Naive thymus-derived CD8-positive, alpha-beta T cell (primary cell): ENCODE measurements at regions not wholly inside any gene's neighbourhood (a gene's known extent, or its start where the extent isn't known, plus 50 kb on each side); places are given as distances from the start of the nearest gene placed in this dataset.
"Not testable (repeated sequence)": the region's sequence is repeated elsewhere in the genome, so short reads cannot be mapped to it uniquely, and the experiment has no call there.

Experiments used
- ATAC-seq, 2 donors: fragments of 150-1000 bp; cut with Tn5 transposase in 1 of 2; sonication (Bioruptor Pico), chemical (Tn5 transposase) in 1 of 2; 1 replicate in 1 of 2; 2 replicates in 1 of 2; pipeline ENCODE4 v1.10.0; 2021; ENCODE audit warnings: mild to moderate bottlenecking in 2 of 2, moderate library complexity in 2 of 2
- POLR2A ChIA-PET: fragments of 350-600 bp; sonication (Branson Sonifier 250); formaldehyde crosslinking; loops from one replicate; lab custom pipeline; 2021; ENCODE audit warnings: antibody characterized with exemption; lab: Charles Lee
- DNase-seq, 10 donors: peaks; one replicate each; pipeline versions ENCODE4 v3.0.0 to v3.0.0-alpha.2; 2020 to 2022
- H3K27ac Mint-ChIP-seq, 10 donors: one replicate each; pipeline ENCODE4 v1.8.0; 2020 to 2022; ENCODE audit warnings: mild to moderate bottlenecking in 10 of 10, mixed read lengths in 10 of 10, moderate library complexity in 4 of 10, inconsistent platforms in 1 of 10
- H3K27me3 Mint-ChIP-seq, 5 donors: one replicate each; pipeline ENCODE4 v1.8.0; 2021 to 2022; ENCODE audit warnings: mixed read lengths in 5 of 5
- H3K36me3 Mint-ChIP-seq, 3 donors: one replicate each; pipeline ENCODE4 v1.8.0; 2020 to 2022; ENCODE audit warnings: mixed read lengths in 3 of 3, mild to moderate bottlenecking in 2 of 3, inconsistent platforms in 1 of 3
- H3K4me1 Mint-ChIP-seq, 4 donors: one replicate each; pipeline ENCODE4 v1.8.0; 2021 to 2022; ENCODE audit warnings: mixed read lengths in 4 of 4
- H3K4me3 Mint-ChIP-seq, 10 donors: one replicate each; pipeline ENCODE4 v1.8.0; 2020 to 2022; ENCODE audit warnings: mild to moderate bottlenecking in 10 of 10, mixed read lengths in 10 of 10, moderate library complexity in 6 of 10, inconsistent platforms in 1 of 10
- H3K9me3 Mint-ChIP-seq, 9 donors: one replicate each; pipeline ENCODE4 v1.8.0; 2020 to 2022; ENCODE audit warnings: mixed read lengths in 9 of 9, mild to moderate bottlenecking in 3 of 9, inconsistent platforms in 1 of 9, moderate library complexity in 1 of 9

- peak overlapping the region in 1 of 10 donors; percentile 9 for H3K27ac Mint-ChIP-seq
- H3K36me3 Mint-ChIP-seq, ATAC-seq, H3K4me1 Mint-ChIP-seq, H3K27me3 Mint-ChIP-seq, H3K4me3 Mint-ChIP-seq, POLR2A ChIA-PET, DNase-seq, H3K9me3 Mint-ChIP-seq: not testable (repeated sequence)
Observed at GRCh38 chr17:27365329-27365945, 71.5 kb downstream of the WSB1 start.

DNA sequence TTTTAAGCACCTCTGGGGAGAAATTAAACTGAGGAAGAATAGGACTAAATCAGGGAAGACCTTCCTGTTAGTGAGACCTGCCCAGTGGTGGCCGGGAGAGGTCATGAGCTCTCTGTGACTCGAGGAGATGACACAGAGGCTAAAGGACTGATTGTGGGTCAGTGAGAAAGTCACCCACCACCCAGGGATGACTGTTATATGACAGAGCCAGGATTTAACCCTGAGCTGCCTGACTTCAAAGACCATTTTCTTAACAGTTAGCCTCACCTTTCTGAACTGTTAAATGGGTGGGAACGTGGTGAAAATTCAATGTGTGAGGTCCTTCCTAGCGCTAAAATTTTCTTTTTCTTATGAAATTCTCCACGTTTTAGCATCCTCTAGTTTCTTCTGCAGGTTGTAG, 72.5 kb downstream of the WSB1 start:
- peaks cover 0 to 3% (median 0%) of the 10 kb centered on the region in 5 donors for H3K27me3 Mint-ChIP-seq
- peak overlapping the region in 1 of 10 donors; percentile 62 for H3K27ac Mint-ChIP-seq
- DNase-seq (no peak), ATAC-seq (no peak)
- POLR2A ChIA-PET = no interaction called here
- peaks cover 0 to 8% (median 3%) of the 10 kb centered on the region in 9 donors for H3K9me3 Mint-ChIP-seq
- H3K4me1 Mint-ChIP-seq = peaks cover 0 to 4% (median 0%) of the 10 kb centered on the region in 4 donors
- peaks cover 0 to 5% (median 4%) of the 10 kb centered on the region in 3 donors for H3K36me3 Mint-ChIP-seq
- H3K4me3 Mint-ChIP-seq = no peak overlapping the region

- POLR2A ChIA-PET = no interaction called here
- H3K9me3 Mint-ChIP-seq = peaks cover 0 to 15% (median 8%) of the 10 kb centered on the region in 9 donors
- H3K27me3 Mint-ChIP-seq = peaks cover 0 to 6% (median 4%) of the 10 kb centered on the region in 5 donors
- H3K4me1 Mint-ChIP-seq = peaks cover 0 to 4% (median 0%) of the 10 kb centered on the region in 4 donors
- ATAC-seq (no peak), DNase-seq (no peak)
- peak overlapping the region in 1 of 10 donors; percentile 81 for H3K27ac Mint-ChIP-seq
- no peak overlapping the region for H3K4me3 Mint-ChIP-seq
- H3K36me3 Mint-ChIP-seq = peaks cover 0 to 11% (median 6%) of the 10 kb centered on the region in 3 donors
Observed at GRCh38 chr17:27367121-27367981, 73.4 kb downstream of the WSB1 start.

DNA sequence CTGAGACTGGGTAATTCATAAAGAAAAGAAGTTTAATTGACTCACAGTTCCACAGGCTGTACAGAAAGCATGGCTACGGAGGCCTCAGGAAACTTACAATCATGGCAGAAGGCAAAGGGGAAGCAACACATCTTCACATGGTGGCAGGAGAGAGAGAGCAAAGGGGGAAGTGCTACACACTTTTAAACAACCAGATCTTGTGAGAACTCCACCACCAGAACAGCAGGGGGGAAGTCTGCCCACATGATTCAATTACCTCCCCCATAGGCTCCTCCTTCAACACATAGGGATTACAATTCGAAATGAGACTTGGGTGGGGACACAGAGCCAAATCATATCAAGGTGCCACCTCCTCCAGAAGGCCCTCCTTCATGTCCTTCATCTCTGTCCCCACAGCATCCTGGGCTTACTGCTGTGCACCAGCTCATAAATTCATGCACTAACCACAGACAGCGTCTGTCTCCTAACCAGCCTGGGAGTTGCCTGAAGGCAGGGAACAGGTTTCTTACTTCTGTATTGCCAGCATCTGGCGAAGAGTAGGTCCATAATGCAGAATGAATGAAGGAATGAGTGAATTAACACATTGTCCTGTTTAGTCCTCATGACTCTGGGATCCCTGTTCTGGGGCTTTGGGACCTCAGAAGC, 74.4 kb downstream of the WSB1 start:
- Mint-ChIP-seq H3K27me3 (peaks cover 0 to 9% (median 6%) of the 10 kb centered on the region in 5 donors), H3K27ac (peak overlapping the region in 1 of 10 donors; percentile 20), H3K4me3 (no peak overlapping the region), H3K36me3 (peaks cover 0 to 16% (median 6%) of the 10 kb centered on the region in 3 donors), H3K4me1 (peaks cover 0 to 4% (median 0%) of the 10 kb centered on the region in 4 donors), H3K9me3 (peaks cover 0 to 23% (median 14%) of the 10 kb centered on the region in 9 donors)
- POLR2A ChIA-PET = no interaction called here
- ATAC-seq = no peak
- no peak for DNase-seq

- Mint-ChIP-seq H3K36me3 (peaks cover 0 to 21% (median 8%) of the 10 kb centered on the region in 3 donors), H3K9me3 (peaks cover 0 to 28% (median 15%) of the 10 kb centered on the region in 9 donors), H3K27me3 (peaks cover 0 to 12% (median 6%) of the 10 kb centered on the region in 5 donors), H3K4me3 (no peak overlapping the region), H3K4me1 (peaks cover 0 to 4% (median 0%) of the 10 kb centered on the region in 4 donors), H3K27ac (no peak overlapping the region)
- POLR2A ChIA-PET = no interaction called here
- no peak for DNase-seq
- ATAC-seq = no peak
Observed at GRCh38 chr17:27368980-27369379, 75.1 kb downstream of the WSB1 start.

DNA sequence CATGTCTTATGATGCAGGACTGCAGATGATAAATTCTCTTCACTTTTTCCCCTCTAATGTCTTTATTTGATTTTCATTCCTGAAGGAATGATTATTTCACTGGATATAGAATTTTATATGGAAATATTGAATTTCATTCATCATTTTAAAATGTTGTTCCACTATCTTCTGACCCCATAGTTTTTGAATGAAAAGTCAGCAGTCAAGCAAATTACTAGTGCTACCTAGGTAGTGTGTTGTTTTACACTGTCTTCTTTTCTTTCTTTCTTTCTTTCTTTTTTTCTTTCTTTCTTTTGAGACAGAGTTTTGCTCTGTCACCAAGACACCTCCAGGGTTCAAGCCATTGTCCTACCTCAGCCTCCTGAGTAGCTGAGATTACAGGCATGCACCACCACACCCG, 76.9 kb downstream of the WSB1 start:
- H3K36me3 Mint-ChIP-seq = peaks cover 0 to 33% (median 8%) of the 10 kb centered on the region in 3 donors
- no peak overlapping the region for H3K4me3 Mint-ChIP-seq
- no peak overlapping the region for H3K27ac Mint-ChIP-seq
- DNase-seq = no peak
- peaks cover 0 to 37% (median 19%) of the 10 kb centered on the region in 9 donors for H3K9me3 Mint-ChIP-seq
- no peak for ATAC-seq
- H3K4me1 Mint-ChIP-seq = peaks cover 0 to 4% (median 0%) of the 10 kb centered on the region in 4 donors
- H3K27me3 Mint-ChIP-seq = peaks cover 0 to 17% (median 8%) of the 10 kb centered on the region in 5 donors
- POLR2A ChIA-PET = no interaction called here

- H3K27ac Mint-ChIP-seq, H3K4me3 Mint-ChIP-seq, ATAC-seq, DNase-seq, H3K4me1 Mint-ChIP-seq, POLR2A ChIA-PET: not testable (repeated sequence)
- H3K9me3 Mint-ChIP-seq = peaks cover 0 to 43% (median 19%) of the 10 kb centered on the region in 9 donors
- H3K36me3 Mint-ChIP-seq = peaks cover 0 to 33% (median 8%) of the 10 kb centered on the region in 3 donors
- H3K27me3 Mint-ChIP-seq = peaks cover 4 to 23% (median 10%) of the 10 kb centered on the region in 5 donors
Observed at GRCh38 chr17:27373695-27374094, 79.8 kb downstream of the WSB1 start.

DNA sequence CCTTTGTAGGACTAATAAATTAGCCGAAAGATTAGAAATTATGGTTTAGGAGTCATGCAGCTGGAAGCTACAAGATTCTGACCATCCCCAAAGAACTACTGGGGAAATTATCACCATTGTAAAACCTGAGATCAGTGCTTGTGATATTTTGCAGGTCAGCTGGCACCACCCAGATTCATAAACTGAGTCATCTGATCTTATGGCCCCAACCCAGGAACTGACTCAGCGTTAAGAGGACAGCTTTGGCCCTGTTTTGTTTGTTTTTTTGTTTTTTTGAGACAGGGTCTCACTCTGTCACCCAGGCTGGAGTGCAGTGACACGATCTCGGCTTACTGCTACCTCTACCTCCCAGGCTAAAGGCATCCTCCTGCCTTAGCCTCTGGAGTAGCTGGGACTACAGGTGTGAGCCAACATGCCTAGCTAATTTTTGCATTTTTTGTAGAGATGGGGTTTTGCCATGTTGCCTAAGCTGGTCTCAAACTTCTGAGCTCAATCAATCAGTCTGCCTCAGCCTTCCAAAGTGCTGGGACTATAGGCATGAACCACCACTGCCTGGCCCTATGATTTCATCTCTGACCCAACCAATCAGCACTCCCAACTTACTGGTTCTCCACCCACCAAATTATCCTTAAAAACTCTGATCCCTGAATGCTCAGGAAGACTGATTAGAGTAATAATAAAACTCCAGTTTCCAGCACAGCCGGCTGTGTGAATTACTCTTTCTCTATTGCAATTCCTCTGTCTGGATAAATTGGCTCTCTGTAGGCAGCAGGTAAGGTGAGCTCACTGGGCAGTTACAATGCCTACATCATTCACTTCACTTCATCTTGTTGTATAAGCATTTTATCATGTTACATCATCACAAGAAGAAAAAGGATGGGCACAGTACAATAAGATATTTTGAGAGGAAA, 79.4 kb upstream of the KSR1 start:
- POLR2A ChIA-PET = no interaction called here
- DNase-seq (no peak), ATAC-seq (no peak)
- H3K9me3 Mint-ChIP-seq = peaks cover 0 to 31% (median 13%) of the 10 kb centered on the region in 9 donors
- H3K27me3 Mint-ChIP-seq = peaks cover 17 to 45% (median 29%) of the 10 kb centered on the region in 5 donors
- no peak overlapping the region for H3K4me3 Mint-ChIP-seq
- no peak overlapping the region for H3K27ac Mint-ChIP-seq
- H3K36me3 Mint-ChIP-seq = peaks cover 0 to 24% (median 2%) of the 10 kb centered on the region in 3 donors
- peaks cover 0 to 6% (median 2%) of the 10 kb centered on the region in 4 donors for H3K4me1 Mint-ChIP-seq

DNA sequence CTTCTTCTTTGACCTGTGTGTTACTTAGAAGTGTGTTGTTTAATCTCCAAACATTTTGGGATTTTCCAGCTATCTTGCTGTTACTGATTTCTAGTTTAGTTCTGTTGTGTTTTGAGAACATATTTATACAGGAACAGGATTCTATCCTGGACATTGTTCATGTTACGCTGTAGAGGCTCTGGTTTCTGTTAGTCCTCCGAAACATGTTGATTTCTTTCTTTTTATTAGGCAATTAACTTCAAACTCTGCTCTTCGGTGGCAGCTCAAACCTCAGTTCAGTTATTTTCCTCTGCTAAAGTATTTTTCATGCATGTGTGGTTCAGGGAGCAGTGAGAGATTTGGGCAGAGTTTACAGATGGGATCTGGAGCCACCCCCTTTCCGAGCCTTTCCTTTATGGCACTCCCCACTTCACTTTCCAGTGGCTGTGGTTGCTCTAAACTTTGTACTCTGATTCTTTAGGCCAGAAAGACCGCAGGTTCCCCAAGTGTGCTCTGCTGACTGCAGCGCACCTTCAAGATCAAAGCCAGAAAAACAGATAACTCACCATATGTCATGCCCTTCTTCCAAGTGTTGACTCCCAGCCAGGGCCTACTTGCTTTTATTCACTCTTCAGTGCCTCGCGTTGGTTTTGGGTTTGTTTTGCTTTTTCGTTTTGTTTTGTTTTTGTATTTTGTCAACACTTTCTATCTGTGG, 77.6 kb upstream of the KSR1 start:
- H3K4me3 Mint-ChIP-seq = no peak overlapping the region
- peaks cover 0 to 16% (median 4%) of the 10 kb centered on the region in 9 donors for H3K9me3 Mint-ChIP-seq
- H3K4me1 Mint-ChIP-seq = peaks cover 0 to 6% (median 2%) of the 10 kb centered on the region in 4 donors
- peaks cover 17 to 37% (median 34%) of the 10 kb centered on the region in 5 donors for H3K27me3 Mint-ChIP-seq
- no peak for ATAC-seq
- DNase-seq = no peak
- peaks cover 0 to 13% (median 2%) of the 10 kb centered on the region in 3 donors for H3K36me3 Mint-ChIP-seq
- POLR2A ChIA-PET = no interaction called here
- H3K27ac Mint-ChIP-seq = no peak overlapping the region

DNA sequence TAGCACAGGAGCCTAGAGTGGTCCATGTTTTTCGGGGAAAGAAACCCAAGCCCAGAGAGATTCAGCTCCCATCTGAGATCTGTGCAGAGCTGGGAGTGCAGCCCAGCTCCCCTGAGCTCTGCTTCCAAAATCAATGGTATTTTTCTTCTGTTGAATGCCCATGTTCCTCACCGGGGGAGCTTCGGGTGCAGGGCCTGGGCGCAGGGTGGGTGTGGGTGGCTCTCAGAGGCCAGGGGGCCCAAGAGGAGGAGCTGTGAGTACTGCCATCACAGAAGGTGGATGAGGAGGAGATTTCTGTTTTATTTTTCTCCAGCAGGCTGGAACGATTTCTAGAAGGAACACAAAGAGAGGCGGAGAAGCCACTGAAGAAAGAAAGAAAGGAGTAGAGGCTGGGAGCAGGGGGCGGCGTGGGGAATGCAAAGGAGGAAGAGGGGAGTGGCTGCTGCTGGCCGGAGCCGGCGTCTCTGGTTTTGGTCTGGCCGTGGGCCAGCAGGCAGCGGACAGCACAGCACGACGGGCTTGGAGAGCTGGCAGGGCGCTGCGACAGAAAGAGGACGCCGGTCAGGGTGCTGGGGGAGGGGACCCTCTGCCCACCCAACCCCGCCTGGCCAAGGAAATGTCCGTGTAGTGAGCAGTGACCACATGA, 76.2 kb upstream of the KSR1 start:
- Mint-ChIP-seq H3K4me3 (no peak overlapping the region), H3K9me3 (peaks cover 0 to 10% (median 0%) of the 10 kb centered on the region in 9 donors), H3K27me3 (peaks cover 14 to 37% (median 34%) of the 10 kb centered on the region in 5 donors), H3K36me3 (peaks cover 0 to 4% (median 0%) of the 10 kb centered on the region in 3 donors), H3K27ac (peak overlapping the region in 1 of 10 donors; percentile 14), H3K4me1 (peaks cover 0 to 6% (median 2%) of the 10 kb centered on the region in 4 donors)
- ATAC-seq (no peak), DNase-seq (no peak)
- POLR2A ChIA-PET = no interaction called here

GRCh38 chr17:27380551-27380950, 75.7 kb upstream of the KSR1 start:
- Mint-ChIP-seq H3K4me3 (no peak overlapping the region), H3K36me3 (no peaks in the 10 kb centered on the region), H3K27ac (no peak overlapping the region), H3K4me1 (peaks cover 0 to 6% (median 2%) of the 10 kb centered on the region in 4 donors), H3K9me3 (peaks cover 0 to 6% (median 0%) of the 10 kb centered on the region in 9 donors), H3K27me3 (peaks cover 13 to 34% (median 33%) of the 10 kb centered on the region in 5 donors)
- DNase-seq (no peak), ATAC-seq (no peak)
- POLR2A ChIA-PET = no interaction called here
